ENCODE measurements at regions not wholly inside any gene's neighbourhood (a gene's known extent, or its start where the extent isn't known, plus 50 kb on each side); places are given as distances from the start of the nearest gene placed in this dataset.
A peak's percentile ranks its signal among the peaks of the same experiment; 100 is the strongest.

DNA sequence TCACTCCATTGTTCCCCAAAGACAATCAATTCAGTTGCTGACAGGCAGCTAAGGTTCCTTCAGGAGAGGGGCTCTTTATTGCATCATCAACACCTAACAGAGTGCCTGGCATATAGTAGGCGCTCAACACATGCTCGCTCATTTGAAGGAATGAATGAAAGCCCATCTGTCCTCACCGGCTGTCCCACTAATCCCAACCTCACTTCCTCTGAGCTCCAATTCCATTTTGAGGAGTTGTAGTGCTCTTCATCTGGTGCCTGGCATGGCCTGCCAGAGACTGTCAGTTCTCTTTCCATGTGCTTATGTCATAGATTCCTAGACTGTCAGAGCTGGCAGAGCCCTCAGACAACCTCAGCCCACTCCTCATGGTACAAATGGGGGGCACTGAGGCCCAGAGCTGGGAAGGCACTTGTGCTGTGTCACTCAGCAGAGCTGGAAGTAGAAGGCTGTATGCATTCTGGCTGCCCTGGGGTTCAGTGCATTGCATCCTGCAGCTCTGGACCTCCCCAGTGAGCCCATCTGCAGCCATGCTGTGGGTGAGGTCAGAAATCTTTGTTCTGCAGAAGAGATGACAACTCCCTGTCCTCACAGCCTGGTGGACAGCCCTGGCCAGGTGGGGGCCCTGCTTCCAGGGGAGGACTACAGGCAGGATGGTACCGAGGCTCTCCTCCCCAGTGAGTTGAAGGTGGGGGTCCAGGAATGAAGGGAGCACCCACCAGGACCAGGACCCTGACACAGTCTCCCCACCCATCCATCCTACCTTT lies 134.9 kb upstream of the PJA1 start:
- no peak for DNase-seq

DNA sequence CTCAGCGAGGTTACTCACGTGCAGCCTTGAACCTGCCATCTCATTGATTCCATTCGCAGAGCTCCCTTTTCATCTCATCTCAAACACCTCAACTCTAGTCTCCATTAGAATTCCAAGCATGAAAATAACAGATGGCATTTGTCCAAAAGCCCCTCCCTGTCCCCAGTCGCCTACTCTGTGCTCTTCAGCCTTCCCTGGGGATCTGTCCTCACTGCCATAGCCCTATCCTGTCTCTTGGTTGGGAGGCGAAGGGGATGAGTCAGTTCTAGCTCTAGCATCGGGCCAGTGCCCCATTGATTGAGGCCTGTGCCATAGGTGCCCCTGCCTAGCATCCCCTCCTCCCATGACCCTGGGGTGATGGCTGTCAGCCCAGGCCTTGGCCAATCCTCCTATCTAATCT lies 134.0 kb upstream of the PJA1 start:
- DNase-seq: no peak

DNA sequence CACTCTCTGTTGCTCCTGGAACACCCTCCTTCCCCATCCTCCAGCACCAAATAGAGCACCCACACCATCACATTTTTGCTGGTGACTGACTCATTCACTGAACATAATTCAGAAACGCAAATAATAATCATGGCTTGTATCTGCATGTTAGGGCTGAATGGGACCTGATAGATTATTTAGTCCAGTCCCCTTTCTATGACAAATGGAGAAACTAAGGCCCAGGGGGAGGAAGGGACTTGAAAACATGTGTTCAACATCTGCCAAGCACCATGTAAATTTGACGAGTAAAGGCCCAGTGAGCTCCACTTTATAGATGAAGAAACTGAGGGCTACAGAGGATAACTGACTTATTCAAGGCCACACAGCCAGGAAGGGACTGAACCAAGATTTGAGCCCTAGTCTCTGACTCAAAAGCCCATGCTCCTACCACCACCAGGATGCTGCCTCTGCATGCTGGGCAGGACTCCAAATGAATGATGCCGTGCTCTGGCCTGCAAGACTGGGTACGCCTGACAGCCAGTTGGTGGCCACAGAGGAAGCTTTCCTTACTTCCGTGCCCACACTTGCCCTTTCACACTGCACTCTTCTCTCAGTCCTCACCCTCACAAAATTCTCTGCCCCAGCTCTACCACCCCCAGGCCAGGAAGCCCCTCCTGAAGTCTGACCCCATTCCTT lies 133.3 kb upstream of the PJA1 start:
- DNase-seq: no peak

DNA sequence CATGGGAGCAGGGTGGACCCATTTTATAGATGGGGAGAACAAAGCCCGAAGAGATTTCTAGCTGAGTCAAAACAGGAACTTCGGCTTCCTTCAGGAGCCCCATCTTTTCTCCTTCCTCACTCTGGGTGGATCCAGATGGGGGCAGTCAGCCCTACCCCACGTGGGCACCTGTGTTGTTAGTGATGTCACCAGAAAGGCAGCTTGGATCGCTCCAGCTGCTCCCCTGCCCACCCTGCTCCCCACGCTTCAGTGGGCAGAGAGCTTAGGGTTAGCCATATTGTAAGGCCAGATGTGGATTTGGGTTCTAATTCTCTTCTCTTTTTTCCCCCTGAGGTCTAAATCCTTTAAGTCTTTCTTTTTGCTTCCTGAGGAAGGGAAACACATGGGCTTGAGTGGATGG lies 132.3 kb upstream of the PJA1 start:
- no peak for DNase-seq

DNA sequence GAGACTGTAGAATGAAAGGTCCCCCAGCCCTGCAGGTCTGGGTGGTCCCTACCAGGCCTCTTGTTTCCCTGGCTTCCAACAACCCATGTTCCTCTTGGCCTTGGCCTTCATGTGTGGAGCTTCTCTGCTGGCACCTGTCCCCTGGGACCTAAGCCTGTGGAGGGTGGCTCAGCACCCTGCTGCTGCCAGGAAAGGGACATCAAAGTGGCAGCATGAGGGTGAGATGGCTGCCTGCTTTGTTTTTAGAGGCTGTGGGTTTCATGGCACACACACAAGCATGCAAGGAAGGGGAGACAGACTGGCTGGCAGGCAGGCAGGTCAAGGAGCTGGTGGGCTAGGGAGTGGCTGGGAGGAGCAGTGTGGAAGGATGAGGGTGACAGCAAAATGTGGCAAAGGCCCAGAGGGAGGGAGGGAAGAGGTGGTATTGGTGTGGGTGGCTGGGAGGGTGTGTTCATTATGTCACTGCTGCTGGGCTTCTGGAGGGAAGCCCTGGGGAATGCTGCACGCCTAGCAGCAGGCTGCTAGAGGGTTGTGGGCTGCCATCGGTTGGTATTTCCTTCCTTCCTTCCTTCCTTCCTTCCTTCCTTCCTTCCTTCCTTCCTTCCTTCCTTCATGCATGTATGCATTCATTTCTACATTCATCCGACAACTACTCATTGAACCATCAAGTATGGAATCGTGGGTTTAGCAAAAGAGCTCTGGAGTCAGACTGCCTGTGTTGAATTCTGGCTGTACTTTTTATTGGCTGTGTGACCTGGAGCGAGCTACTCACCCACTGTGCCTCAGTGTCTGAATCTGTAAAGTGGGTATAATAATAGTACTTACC lies 128.7 kb upstream of the PJA1 start:
- DNase-seq: no peak

DNA sequence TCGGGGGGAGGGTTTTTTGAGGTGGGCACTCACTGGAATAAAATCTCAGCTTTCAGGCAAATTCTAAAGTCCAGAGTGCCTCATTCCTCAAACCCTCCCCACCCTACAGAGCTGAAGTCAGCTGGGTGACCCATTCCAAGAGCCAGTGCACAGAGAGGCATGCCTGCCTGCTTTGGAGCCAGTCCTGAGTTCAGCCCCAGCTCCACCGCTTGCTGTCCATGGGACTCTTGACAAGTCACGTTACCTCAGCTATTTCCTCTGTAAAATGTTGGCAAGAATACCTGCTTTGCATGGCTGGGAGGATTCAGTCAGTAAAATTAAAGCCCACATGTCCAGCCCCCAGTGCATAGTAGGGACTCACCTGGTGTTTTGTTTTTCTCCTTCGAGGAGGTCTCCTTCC lies 125.9 kb upstream of the PJA1 start:
- no peak for DNase-seq

DNA sequence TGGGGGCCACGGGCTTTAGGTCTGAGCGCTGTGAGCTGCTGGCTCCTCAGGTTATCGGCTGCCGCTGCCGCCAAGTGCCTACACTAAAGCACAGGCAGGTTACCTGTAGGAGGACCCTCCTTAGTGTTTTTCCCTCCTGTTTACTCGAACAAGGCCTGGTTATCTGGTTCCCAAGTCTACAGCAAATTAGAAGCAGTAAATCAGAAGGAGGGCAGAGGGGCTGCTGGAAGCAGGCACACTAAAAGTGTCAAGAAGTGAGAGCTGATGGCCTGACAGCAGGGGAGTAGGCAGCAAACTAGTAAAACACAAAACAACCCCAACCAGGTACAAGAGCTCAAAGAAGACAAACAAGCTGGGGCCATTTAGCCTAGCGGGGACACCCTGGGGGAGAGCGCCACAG lies 125.0 kb upstream of the PJA1 start:
- no peak for DNase-seq

DNA sequence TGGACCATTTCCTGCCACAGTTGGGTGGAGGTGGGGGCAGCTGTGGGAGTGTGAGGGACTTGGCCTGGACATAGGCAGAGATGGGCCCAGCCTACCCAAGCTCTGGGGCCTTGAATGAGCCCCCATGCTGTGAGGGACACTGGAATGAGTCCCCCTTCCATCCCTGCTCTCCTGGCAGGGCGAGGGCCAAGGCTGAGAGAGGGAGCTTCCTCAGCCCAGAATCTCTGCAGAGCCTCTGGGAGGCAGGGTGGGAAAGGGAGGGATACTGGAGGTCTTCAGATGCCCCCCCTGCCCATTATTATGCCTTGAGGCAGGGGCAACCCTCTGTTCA lies 124.5 kb upstream of the PJA1 start:
- DNase-seq: no peak

DNA sequence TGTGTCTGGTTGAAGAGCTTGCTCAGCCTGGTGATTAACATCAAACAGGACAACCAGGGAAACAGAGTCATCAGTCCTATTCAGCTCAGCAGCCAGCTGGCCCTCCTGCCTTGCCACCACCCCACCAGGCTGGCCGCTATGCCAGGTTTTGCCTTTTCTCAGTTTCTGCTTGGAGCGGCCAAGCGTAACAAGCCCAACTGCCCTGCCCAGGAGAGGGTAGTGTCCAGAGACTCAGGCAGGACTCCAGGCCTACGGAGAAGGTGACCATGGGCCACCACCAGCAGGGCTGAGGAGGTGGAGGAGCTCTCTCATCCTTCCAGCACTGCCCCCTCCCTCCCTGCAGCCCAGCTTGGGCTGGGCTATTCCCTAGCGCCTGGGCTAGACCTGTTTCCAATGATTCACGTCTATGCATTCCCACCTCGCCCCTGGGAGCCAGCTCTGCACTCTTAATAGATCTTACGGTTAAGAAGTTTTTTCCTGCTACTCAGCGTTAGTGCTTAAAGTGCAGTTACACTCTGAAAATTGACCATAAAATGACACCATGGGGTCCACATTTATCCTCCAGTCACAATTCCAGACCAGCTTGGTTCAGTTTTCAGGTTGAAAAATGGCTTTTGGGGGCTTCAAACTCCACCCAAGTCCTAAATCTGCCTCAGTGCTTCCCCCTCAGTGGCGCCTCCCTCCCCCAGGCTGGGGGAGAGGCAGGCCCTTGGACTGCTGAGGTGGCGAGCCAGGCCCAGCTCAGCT lies 124.0 kb upstream of the PJA1 start:
- no peak for DNase-seq

DNA sequence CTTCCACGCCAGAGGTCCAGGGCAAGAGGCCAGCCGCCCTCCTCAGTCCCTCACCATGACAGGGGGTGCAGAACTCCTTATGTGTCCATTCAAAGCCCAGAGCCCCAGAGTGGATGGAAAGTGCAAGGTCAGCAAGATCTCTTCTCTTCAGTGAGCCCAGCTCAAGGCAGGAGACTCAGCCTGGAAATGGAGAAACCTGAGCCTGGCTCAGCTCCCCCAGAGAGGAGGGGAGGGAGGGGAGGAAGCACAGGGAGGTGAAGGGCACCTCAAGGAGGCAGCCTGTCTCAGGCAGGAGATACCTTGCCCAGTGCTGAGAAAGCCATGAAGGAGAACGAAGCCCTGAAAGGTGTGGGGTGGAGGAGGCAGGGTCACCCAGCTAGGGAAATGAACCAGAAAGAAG lies 121.8 kb upstream of the PJA1 start:
- DNase-seq: no peak

DNA sequence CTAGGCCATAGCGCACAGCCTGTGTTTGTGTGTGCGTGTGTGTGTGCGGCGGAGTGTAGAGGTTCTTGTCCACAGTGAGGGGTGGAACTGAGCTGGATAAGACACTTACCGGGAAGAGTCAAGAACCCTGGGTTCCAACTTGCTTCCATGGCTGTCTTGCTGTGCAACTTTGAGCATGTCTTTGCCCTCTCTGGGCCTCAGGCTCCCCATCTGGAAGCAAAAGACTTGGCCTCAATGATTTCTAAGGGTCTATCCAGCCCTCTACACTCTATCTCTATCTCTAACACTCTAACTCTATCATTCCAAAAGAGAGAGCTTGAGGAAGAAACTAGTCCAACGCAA lies 121.3 kb upstream of the PJA1 start:
- no peak for DNase-seq

DNA sequence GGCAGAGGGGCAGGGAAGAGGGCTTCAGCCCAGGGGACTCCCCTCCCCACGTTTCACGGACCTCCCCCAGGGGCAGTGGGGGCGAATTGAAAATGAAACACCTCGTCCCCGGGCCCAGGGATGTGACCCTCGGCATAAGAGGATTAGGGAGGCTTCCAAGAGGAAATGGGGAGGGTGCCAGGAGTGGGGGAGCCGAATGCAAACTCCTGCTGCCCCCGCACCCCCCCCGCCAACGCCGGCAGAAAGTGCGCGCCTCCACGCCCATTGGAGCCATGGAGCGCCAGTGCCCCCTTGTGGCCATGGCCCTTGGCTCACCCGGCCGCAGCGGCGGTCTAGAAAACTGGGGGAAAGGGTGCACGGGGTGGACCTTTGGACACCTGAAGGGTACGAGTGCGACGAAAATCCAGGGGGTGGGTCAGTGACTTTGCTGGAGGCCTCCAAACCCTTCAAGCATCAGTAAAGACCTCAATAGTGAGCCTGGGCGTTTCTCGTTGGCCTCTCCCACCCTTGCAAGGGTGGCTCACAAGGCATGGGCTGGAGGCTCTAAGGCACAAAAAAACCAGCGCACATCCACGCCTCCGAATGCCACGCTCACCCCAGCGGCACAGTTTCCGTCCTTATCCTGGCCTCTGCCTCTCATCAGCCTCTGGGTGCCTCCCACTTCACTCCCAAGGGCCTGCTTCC lies 120.8 kb upstream of the PJA1 start:
- peak; percentile 67 for DNase-seq

DNA sequence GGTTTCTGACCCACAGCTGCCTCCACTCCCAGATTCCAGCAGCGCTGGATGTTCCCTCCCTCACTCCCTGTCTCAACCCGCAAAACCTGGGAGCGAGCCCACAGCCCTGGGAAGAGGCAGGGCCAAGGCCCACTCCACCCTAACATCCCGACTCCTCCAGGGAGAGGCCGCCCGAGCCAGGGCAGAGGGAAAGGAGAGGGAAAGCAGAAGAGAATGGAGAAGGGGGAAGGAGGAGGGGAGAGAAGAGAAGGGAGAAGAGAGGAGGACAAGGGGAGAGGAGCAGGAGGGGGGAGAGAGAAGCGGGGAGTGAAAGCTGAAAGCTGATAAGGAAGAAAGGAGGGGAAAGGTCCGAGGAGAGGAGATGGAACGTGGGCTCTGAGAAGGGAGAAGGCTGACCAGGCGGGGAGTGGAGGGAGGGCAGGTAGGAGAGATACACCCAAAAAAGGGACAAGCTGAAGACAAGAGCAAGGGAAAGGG lies 120.2 kb upstream of the PJA1 start:
- DNase-seq: no peak

DNA sequence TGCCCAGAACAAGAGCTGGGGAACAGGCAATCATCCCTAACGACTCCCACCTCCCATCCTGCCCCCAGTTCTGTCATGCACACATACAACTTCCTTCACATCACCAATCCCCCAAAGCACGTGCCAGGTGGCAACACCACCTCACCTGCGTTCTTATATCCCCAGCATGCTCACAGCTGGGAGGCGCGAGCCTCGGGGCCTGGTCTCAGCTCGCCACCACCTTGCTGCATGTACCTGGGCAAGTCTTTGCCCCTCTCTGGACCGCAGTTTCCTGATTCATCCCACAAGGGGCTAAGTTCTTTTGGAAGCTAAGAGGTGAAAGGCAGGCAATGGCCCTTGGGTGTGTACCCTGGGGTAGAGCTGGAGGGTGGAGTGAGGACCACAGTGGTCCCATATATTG lies 119.2 kb upstream of the PJA1 start:
- no peak for DNase-seq

DNA sequence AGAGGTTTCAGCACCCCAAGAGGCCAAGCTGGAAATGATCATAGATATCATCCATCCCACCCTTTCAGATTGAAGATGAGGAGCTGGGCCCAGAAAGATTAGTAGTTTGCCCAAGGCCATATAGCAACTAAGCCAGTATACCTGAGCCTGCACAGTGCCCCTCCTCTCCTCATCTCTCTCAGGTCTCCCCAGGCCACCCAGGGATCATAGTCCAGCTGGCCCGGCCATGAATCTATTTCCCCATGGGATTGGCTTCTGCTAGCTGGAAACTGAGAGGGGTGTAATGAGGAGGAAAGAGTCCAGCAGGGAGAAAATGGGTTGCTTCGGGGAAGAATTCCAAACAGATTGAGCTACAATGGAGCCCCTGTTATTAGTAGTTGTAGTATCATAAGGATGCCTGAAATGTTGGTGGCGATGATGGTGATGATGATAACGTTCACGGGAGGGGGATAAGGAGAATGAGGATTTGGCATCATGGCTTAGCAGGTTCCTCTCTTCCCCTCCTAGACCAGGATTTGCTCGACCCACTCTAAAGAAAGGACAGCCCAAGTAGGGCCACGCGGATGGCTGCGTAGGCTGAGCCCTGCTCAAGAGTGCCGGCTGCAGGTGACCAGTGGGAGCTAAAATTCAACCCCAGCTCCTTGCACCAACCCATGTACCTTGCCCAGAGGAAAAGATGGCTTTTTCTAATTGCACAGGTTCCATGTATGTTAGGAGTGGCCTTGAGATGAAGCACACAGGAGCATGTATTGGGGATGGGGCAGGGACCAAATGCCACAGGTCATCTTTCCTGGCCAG lies 117.8 kb upstream of the PJA1 start:
- no peak for DNase-seq

DNA sequence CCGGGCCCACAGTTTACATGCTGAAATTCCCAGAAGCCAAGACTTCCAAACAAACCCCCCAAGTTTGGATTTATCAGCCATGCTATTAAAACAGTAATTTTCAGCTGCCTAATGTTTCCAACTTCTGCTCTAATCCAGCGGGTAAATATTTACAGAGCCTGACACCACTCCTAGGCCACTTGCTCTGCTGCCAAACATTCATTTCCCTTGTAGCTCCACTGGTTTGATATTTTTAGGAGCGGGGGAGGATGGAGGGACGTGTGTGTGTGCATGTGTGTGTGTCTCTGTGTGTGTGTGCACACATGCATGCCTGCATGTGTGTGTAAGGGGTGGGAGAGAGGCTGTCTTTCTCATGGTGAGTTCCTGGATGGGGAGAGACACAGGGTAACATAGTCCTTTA lies 115.7 kb upstream of the PJA1 start:
- no peak for DNase-seq

DNA sequence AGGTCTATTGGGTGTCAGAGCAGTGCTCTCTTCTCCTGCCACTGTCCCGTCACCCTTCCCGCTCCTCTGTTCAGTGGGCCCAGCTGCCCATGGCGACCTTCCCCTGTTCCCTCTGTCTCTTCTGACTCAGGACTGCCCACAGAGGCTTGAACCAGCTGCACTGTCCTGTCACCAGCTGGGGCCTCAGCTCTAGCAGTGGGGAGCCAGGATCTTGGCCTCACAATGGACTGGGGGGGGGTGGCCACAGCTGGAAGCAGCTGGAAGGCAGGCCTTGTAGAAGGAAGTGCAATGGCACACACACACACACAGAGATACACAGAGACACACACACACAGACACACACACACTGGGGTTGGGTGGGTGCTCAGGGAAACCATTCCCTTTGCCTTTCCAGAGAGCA lies 114.0 kb upstream of the PJA1 start:
- DNase-seq: no peak

DNA sequence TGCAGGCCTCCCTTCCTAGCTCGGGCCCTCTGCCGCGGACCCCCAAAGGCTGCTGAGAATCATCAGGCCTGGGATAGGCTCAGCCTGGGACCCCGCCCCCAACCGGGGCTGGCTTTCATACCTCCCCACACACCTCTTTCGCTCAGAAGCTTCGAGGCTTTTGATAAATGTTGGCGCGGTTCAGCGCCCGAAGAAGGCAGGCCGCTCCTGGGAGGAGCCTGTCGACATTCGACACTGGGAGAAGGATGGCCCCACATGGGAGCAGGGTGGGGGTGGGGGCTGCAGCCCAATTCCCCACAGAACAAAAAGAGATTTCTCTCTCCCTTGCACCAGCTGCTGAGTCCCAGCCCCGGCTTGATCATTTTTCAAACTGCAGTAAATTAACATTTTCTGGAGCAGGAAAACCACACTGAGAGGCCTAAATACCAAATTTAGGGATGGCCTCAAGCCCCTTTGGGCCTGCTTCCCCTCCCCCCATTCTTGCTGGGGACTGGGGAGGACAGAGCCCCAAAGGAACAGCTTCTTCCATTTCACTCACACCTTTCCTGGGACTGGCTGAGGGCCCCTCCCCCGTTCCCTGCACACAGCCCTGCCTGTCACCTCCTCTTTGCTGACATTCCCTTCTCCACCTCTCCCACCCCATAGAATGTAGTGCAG lies 112.9 kb upstream of the PJA1 start:
- no peak for DNase-seq

DNA sequence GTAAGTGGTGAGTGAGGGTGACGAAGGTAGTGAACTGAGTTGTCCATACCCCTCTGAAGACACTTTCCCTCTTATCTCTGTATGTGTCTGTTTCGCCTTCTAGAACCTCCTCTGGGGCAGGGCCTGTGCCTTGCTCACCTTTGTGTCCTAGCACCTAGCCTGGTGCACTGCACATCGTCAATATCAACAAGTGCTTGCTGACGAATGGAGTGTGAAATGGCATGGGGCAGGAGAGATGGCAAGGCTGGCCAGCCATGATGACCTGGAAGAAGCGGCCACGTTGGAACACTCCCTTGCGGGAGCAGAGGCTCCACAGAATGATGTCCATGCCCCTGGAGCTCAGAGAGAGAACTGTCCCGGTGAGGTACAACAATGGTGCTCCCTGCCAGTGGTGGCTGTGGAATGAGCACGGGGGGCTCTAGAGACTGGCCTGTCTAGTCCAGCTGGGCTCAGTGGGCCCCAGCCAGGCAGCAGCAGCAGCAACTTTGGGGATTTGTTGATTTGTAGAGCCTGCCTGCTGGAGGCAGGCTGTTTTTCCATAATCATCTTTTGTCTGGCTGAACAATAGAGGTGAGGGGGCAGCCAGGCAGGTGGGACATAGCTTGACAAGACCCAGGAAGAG lies 112.2 kb upstream of the PJA1 start:
- DNase-seq: no peak

DNA sequence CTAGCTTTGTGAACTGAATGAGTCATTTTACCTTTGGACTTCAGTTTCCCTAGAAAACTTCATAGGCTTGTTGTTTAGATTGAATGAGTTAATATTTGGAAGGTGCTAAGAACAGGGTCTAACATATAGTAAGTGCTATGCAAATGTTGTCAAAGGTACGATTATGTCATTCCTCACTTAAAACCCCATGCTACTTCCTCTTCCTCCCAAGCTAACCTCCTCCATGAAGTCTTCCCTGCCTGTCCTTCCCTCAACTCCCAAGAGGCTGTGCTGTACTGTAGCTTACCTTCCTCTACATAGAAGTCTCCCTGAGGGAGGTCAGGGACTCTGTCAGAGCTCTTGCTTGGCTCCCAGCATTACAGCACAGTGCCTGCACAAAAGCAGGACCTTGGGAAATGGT lies 103.4 kb upstream of the PJA1 start:
- no peak for DNase-seq

DNA sequence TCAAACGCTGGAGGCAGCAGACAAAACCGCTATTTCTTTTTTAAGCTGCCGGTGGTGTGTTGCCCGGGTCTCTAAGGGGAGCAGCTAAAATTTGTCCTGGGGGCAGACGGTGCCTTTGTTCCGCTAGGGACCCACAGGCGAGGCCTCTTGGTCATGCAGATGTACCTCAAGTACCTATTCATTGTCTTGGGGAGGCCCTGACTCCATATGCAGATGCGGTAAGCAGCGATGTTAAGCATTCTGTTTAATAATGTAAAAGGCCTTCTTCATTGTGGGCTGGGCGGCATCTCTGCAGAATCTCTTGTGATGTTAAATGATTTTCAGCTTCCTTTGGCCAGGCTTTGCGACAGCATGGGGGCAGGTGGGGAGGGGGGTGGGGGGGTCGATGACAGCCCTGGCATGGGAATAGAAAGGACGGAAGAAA lies 98.9 kb upstream of the PJA1 start:
- DNase-seq: no peak
